GM19238 (cell line): ENCODE measurements at regions not wholly inside any gene's neighbourhood (a gene's known extent, or its start where the extent isn't known, plus 50 kb on each side); places are given as distances from the start of the nearest gene placed in this dataset.

ENCODE experiments used
- DNase-seq: peaks from one replicate; pipeline ENCODE4 v3.0.0; 2011; ENCODE audit warnings: low spot score; ENCODE audit not compliant: insufficient read length

DNA sequence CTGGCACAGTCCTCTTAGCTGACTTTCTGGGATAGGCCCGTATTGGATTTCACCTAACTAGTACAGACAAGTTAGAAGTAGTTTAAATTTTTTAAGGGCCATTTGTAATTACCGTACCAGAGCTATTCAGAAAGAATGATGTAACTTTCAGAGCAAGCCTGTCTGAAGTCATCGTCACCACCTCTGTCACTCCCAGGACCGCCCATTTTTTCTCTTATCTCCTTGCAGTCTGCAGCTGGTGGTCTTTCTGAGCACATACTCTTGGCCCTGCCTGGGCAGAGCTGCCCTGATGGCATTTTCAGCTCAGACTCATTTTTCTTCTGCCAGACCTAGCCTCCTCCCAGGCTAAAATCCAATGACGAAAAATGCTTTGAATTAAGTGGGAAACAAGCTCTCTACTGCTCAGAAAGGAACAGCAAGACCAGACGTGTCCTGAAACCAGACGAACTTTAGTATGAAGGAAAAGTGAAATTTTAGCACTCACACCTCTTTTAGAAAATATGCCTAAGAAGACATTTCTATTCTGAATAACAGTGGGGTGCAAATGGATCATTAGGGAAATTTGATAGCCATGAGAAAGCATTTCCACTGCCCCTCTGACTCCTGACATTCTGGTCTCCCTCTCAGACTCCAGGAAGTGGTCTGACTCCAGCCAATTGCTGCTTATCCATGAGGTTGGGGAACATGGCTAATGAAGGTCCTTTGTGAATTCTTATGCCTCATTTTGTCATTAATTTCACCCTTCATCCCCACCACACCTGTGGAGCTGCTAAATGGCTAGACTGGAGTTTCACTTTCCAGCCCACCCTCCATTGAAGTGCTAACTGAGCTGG lies 162.4 kb upstream of the GYPA start:
- DNase-seq: no peak

DNA sequence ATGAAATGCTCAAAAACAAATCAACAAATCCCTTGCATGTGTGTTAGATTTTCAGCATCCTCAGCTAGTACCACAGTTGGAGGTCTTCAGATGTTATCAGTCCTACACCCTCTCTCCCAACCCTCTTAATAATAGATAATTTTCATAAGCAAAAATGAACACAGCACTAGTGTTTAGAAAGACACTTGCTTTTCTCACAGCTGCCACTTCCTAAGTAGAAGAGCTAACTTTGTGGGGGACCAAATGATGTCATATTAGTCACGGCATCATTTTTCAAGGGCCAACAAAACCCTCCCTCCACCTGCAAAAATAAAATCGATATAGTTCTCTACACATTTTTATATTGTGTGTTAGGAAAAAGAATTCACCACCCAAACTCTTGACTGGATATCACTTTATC lies 163.5 kb upstream of the GYPA start:
- no peak for DNase-seq

DNA sequence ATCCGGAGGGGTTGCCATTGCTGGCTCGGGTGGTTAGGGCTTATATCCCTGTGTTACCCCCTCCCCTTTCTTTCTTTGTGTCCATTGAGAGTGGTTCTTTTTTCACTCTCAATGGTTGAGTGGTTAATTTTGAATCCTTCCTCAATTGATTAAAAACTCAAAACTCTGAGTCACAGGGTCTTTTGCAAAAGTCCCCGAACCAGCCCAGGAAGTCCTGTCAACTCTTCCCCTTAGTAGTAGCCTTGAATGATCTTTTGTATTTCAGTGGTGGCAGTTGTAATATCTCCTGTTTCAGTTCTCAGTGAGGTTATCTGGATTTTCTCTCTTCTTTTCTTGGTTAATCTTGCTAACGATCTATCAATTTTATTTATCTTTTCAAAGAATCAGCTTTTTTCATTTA lies 170.0 kb upstream of the GYPA start:
- DNase-seq: no peak

DNA sequence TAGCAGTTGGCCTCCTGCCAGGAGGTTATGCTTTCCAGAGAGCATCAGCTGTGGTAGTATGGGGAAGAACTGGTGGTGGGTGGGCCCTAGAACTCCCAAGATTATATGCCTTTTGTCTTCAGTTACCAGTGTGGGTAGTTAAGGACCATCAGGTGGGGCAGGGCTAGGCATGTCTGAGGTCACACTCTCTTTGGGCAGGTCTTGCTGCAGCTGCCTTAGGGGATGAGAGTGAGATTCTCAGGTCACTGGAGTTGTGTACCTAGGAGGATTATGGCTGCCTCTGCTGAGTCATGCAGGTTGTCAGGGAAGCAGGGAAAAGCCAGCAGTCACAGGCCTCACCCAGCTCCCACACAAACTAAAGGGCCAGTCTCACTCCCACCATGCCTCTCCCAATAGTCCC lies 172.9 kb upstream of the GYPA start:
- no peak for DNase-seq

DNA sequence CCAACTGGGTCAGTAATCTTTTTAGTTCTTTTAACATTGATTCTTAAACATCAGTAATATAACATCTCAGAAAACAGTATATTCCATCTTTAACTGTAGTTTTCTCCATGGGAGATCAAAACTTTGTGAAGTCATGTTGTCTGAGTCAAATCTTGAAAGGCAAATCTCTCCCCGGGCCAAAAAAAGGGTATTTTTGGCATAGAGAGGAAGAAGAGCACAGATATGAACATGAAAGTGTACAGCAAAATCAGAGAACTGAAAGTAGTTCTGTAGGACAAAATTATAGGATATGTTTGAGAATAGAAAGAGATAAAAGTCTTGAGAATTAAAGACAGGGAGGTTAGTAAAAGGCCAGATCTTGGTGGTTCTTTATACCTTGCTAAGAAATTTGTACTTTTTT lies 176.4 kb upstream of the GYPA start:
- DNase-seq: no peak

DNA sequence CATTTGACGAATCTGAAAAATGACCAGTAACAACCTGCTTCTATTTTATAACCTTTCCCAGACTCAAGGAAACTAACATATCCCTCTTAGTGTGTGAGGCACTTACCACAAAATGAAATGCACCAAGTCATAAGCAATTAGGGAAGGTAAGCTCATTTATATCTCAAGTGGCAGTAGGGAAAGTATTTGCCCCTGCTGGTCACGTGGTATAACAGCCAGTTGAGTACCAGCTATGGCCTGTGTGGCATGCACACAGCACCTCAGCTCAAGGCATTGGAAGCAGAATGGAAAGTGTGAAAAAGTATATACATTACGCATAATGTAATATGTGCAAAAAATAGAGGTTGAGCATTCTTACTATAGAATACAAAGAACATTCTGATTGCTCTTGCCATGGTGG lies 178.3 kb upstream of the GYPA start:
- no peak for DNase-seq

DNA sequence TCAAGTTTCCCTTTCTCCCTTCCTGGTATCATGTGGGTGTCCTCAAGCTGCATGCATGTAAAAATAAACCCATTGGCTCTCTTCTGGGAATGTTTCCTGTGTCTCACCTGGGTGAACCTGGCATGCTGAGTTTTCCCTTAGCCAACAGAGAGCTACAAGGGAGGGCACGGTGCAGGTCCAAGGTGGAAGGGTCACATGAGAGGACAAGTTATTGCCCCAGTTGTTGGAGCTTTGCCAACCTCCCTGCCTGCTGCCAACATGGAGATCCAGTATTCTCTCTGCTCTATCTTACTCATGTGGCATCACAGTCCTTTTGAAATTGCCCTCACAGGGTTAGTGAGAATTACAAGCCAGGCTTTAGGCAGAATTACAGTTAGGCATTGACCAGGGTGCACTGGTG lies 196.1 kb upstream of the GYPA start:
- no peak for DNase-seq

DNA sequence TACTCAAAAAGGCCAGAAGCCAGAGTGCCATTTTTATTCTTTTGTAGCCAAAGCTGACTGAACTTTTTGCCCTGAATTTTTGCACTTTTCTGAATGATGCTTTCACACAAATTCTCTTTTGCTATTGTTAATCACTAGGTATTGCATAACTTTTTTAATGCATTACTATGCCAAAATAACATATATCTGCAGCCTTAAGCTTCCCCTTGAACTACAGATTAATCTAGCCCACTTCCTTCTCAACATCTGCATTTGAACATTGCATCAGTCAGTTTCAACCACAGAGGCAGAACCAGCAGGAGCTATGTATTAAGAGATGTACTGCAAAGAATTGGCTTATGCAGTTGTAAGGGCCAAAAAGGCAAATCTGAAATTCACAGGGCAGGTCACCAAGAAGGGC lies 197.6 kb upstream of the GYPA start:
- no peak for DNase-seq

DNA sequence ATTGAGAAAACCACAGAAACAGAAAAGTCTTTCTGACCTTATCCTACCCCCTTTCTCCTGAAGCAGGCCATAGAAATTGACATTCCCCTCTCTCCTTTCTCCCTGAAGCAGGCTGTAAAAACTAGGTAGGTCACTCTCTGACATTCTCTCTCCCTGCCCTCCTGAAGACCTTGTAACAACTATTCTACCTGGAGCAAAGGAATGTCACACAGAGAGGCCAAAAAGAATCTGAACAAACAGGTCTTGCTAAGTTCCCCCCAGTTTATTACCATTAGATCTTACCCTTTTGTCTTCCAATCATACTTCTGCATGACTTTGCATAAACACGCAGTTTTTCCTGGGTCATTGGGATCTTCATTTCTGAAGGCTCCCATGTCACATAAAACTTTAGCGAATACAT lies 198.3 kb upstream of the GYPA start:
- DNase-seq: no peak

DNA sequence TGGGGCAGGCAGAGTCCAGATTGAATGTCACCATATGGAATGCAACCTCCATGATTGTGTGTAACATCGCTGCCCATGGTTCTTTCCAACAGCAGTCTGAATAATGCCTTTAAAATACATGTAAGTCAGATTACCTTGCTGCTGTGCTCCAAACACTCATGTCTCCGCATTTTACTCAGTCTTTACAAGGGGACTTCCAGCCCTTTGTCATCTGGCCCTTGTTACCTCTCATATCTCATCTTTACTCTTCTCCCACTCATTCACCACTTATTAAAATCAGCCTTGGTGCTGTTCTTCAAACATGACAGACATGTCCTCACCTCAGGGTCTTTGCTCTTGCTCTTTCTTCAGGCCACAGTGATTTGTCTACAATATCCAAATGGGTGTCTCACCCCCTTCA lies 200.4 kb upstream of the GYPA start:
- DNase-seq: no peak

DNA sequence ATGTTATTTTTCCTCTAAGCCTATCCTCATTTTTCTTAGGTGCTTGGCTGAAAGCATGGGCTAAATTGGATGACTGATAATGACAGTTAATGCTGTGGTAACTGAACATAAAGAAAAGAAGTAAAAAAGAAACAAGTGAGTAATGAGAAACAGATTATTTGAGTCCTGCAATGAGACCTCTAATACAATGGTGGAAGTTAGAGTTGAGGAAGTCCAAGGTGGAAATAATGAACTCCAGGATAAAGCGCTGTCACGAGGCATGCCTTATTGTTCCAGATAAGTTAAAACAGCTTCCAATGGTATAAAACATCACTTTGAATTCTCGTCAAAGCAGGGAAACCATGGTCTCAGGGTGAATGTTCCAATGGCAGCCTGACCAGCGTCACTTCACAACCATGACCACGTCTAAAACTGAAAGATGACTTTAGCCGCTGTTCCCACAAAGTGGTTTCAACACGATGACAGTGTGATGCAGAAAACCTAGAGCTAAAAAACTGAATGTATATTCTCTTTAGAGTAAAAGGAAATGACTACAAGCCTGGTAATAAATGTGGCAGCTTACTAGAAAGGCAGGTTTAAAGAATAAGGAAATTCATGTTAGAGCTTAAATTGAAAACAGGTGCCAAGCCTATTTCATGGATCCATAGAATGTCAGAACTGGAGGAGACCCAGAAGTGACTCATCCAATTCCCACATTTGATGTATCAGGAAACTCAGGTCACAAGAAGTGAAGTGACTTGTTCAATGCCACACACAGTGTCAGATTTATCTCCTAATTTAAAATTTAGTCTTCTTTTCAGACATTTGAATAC lies 202.6 kb upstream of the GYPA start:
- no peak for DNase-seq

DNA sequence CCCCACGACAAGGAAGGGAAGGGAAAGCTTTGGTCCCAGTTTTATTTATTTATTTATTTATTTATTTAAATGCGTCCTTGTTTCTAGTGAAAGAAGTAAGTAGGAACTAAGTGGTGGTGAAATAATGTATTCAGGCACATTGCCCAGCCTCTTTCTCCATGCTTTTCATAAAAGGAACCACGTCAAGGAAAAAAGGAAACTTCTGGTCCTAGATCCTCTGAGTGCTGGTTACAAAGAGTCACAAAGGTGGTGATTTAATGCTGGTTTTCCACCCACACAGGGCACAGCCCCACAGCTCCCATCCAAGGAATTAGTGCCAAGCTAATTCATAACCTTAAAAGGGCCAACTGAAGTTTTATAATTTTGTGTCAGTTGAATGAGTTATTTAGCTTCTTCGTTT lies 206.6 kb upstream of the GYPA start:
- no peak for DNase-seq

DNA sequence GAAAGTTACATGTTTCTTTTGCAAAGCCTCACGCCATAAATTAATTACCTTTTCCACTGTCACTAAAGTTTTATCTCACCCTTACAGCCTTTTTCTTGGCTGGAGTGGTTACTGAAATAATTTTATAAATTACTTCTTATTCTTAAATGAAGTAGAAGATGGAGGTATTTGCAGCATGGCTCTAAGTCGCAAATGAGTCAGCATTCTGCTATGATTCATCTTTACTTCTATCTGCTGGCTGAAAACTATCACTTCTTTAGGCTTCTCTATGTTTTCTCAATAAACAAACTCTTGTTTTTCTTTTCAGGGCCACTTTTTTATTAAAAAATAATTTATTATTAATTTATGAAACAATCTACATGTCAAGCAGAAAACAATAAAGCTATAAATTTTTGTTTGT lies 210.2 kb upstream of the GYPA start:
- DNase-seq: no peak

DNA sequence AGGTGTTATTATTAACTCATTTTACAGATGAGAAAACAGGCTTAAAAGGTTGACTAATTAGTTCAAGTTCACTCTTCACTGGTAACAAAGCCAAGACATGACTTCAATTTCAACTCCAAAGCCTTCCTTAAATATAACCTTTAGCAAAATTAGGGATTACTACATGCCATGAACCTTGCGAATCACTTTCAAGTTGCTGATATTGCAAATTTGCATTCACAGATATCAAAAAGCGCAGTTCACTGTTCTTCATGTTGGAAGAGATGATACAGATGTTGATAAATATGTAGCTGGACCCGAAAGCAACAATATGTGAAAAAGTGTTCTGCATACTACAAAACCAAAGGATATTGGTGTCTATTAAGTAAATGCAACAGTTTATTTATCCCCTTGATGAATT lies 210.8 kb upstream of the GYPA start:
- DNase-seq: no peak

DNA sequence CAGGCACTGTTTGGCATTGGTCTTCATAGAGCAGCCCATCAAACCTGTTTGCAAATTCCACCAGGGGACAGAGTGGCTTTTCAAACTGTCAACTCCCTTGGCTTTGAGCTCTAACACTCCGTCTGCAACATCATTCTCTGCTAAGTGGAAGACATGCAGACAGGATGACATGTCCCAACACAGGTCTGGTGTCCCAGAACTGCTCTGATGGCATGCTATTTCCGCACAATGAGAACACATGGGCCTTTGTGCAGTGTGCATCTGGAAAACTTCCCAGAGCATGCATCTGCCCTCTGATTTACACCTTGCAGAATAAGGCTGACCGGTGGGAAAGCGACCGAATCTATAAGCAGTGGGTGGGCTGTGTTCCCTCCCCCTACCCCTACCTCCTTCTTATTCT lies 212.8 kb upstream of the GYPA start:
- DNase-seq: no peak

DNA sequence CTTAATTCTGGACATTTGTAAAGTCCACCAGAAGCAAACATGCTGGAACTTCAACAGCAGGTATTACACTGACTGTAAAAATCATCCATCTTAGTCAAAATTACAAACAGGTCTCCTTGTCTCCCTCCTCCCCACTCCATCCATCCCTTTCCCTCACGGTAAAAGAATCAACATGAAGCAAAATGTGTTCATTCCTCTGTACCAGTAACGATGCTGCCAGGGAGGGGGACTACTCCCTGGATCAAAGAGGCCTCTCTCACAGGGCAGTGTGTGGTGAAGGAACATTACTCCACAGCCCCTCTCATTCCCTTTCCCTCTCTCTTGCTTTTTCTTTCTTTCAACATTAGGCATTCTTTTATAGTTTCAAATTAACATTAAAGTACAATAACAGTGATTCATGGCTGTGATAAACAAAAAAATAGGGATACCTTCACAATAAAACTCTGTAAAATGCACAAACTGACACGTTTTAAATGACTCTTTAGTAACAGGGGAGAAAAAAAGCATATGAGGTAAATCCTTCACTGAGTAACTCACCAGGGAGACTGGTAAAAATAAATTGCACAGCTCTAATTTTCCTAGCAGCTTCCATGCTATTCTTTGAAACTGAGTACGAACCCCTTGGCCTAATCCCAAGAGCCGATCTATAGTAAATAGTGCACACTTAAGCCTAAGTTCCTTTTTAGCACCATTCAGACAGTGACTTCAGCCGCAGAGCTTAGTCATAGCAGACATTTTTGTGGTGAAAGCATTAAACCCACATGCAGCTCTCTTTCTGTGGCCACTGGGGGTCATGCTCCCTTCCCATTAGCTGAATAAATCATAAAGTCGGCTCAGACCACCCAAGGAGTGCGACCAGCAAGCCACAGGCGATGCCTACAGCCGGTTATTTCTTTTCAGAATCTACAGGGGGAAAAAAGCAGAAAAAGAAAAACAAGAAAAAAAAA lies 215.6 kb upstream of the GYPA start:
- peak; percentile 1 for DNase-seq

DNA sequence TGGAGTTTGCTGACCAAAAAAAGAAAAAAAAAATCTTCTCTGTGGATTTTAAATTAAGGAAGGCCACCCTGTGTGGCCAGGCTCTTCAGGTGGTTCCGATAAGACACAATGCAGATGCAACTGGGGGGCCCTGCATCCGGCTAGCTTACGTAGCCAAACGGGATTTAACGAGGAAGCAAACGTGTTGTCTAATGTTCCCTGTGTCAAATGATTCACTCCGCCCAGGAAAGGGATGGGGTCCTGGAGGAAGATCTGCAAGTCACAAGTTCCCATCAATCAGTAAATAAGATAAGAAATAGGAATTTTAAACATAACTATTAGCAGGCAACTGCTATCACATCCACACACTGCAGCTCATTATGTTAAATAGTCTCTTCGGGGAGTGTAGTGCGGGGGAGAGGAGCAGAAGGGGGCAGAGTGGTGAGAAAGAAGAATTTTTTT lies 216.4 kb upstream of the GYPA start:
- DNase-seq: no peak

DNA sequence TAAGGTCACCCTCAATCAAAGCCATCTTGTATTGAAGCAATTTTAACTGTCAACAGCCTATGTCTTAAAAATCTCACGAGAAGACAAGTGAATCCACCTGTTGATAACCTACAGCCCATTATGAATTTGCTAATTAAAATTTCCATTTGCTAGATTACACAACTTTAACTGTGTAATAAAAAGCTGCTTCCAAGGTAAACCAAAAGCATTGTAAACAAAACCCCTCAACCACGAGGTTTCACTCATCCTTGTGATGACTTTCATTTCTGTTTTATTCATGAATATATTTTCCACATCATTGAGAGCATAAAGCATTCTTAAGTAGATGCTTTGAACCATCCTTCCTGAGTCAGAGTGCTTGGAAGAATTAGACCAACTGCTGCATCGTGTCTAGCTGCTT lies 217.5 kb upstream of the GYPA start:
- no peak for DNase-seq

DNA sequence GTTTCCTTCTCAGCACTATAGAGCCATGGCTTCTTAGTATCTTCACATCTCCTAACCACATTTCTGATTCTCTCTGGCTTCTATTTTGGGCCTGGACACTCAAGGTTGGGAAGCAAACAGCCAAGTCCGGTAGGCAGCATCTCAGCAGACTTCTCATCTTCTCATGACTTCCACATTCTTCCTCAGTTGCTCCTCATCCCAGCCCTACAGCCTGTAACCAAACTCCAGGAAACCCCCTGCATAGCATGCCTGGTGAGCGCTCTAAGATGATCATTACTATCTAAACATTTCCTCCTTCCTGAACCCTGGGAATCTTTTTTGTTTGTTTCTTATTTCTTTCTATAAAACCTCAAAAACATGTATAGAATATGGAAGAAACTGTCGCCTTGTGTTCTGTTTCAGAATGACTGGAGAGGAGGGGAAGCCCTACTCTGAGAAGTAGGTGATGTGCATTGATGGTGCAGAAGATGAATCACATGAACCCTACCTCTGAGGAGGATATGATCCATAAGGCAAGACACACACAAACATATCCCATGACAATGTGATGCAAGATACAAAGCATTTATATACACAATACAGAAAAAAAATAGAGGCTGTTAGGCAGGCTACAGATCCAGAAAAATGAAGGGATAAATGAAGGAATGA lies 219.8 kb upstream of the GYPA start:
- no peak for DNase-seq

DNA sequence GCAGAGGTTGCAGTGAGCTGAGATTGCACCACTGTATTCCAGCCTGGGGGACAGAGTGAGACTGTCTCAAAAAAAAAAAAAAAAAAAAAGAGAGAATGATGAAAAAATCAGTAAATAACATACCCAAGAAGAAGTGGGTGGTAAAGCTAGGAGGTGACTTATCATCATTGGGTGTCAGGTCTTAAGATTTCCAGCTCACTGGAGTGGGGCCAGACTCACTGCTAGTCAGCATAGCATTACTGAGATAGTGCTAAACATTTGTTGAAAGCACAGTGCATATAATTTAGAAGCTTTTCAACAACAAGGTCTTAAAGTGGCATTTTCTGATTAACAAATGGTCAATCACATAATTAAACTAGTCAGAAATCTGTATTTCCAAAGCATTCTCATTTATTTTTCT lies 221.8 kb upstream of the GYPA start:
- DNase-seq: no peak

DNA sequence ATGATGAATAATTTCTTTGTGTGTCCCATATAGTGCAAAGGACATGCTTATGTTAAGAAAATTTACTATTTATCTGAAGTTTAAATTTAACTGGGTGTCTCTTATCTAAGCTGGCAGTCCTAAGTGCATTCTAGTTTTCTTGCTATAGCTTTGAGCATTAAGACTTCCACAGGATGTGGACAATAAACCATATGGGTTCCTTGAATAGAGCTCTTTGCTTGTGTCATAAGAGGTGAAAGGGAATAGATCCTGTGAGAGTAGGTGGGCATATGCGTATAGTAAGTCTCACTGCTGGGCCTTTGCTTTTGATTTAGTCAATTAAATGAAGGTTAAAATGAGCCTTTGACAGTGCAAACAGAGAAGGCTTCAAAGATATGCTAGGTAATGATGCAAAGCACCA lies 223.4 kb upstream of the GYPA start:
- no peak for DNase-seq
